H1 (cell line): ENCODE measurements at regions not wholly inside any gene's neighbourhood (a gene's known extent, or its start where the extent isn't known, plus 50 kb on each side); places are given as distances from the start of the nearest gene placed in this dataset.

ENCODE experiments used
- KDM5A ChIP-seq: fragments of 200-600 bp; IDR thresholded peaks from 2 replicates; pipeline ENCODE4 v1.7.1; 2012; ENCODE audit warnings: mild to moderate bottlenecking, low read length, inconsistent platforms, mixed read lengths
- POU5F1 ChIP-seq: IDR thresholded peaks from 2 replicates; pipeline ENCODE4 v1.6.1; 2011; ENCODE audit warnings: low read depth, mild to moderate bottlenecking, low read length, moderate library complexity
- SIN3A ChIP-seq, 2 experiments: IDR thresholded peaks in 1 of 2; conservative IDR thresholded peaks in 1 of 2; 2 replicates each; pipeline ENCODE4 v1.6.1; 2011 to 2012; ENCODE audit warnings: low read length in 2 of 2, improper control_type of control experiment in 1 of 2, low read depth in 1 of 2, mild to moderate bottlenecking in 1 of 2
- SRF ChIP-seq: IDR thresholded peaks from 2 replicates; pipeline ENCODE4 v1.6.1; 2011; ENCODE audit warnings: mild to moderate bottlenecking, low read depth, low read length, moderate library complexity

- TF ChIP-seq SIN3A (conservative IDR thresholded peaks at IDR 0.05 in 1 of 2, IDR thresholded peaks at IDR 0.05 in 1 of 2; ENCODE audit: low read depth in 1 of 2, low read length in 2 of 2) (no peak), SRF (no peak), POU5F1 (no peak), KDM5A (no peak)
These were observed 78.0 kb upstream of the KCNJ6 start (continued) for GRCh38 chr21:37994211-37994610.
